Suprapubic skin (tissue), 4 donors: ENCODE measurements at regions not wholly inside any gene's neighbourhood (a gene's known extent, or its start where the extent isn't known, plus 50 kb on each side); places are given as distances from the start of the nearest gene placed in this dataset.

Experiments
- DNase-seq, 2 donors: peaks; one replicate each; pipeline ENCODE4 v3.0.0-alpha.2; 2019; ENCODE audit warnings: low spot score in 2 of 2
- H3K27ac ChIP-seq: fragments of 200-600 bp; sonication (generic); one replicate; pipeline ENCODE4 v1.5.1; 2019
- H3K27me3 ChIP-seq: fragments of 200-600 bp; sonication (generic); one replicate; pipeline ENCODE4 v1.5.1; 2019
- H3K36me3 ChIP-seq: fragments of 200-600 bp; sonication (generic); one replicate; pipeline ENCODE4 v1.5.1; 2019
- H3K4me1 ChIP-seq: fragments of 200-600 bp; sonication (generic); one replicate; pipeline ENCODE4 v1.5.1; 2019
- H3K4me3 ChIP-seq: fragments of 200-600 bp; sonication (generic); one replicate; pipeline ENCODE4 v1.5.1; 2019; ENCODE audit warnings: mild to moderate bottlenecking
- H3K9me3 ChIP-seq: fragments of 200-600 bp; sonication (generic); one replicate; pipeline ENCODE4 v1.5.1; 2019
- EP300 ChIP-seq: sonication (generic); formaldehyde crosslinking; IDR thresholded peaks from one replicate; pipeline ENCODE4 v1.6.1; 2017; ENCODE audit warnings: antibody characterized with exemption
- POLR2A ChIP-seq, 2 donors: fragments of 450-650 bp; IDR thresholded peaks; one replicate each; pipeline ENCODE4 v1.6.1; 2017; ENCODE audit warnings: antibody characterized with exemption in 2 of 2, mild to moderate bottlenecking in 2 of 2, moderate library complexity in 2 of 2
- POLR2AphosphoS5 ChIP-seq, 3 donors: sonication (generic); formaldehyde crosslinking; IDR thresholded peaks; one replicate each; pipeline ENCODE4 v1.6.1; 2017; ENCODE audit warnings: antibody characterized with exemption in 3 of 3
- WGBS: methylation state at CpG from one replicate; pipeline ENCODE4 v1.1.5; 2018; 5-methylcytosine and 5-hydroxymethylcytosine counted together
- TF ChIP-seq, protein P1 (sequence below), 2 donors: fragments of 200-600 bp in 1 of 2; fragments of 450-650 bp in 1 of 2; sonication (generic) in 1 of 2; IDR thresholded peaks; one replicate each; pipeline ENCODE4 v1.5.1; 2016 to 2019; ENCODE audit warnings: antibody characterized with exemption in 2 of 2, mild to moderate bottlenecking in 1 of 2, moderate library complexity in 1 of 2

DNA sequence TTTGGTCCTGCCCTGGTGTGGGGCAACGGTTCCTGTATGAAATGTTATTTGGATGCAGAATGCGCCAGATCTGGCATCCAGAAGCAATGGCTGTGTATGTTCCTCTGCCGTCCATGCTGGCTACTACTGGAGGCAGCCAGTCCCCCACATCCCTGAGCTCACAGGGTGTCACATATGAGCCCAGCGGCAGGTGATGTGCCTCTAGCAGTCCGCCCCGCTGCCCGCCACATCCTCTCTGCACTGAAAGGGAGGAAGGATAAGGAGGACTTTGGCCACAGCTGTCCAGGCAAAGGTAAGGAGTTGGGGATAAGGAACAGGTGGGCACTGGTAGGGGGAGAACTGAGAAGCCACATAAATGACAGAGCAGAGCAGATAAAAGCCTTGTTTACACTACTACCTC lies 305.3 kb upstream of the DAB1 start:
- H3K36me3 ChIP-seq: no peaks in the 10 kb centered on the region
- no peaks in the 10 kb centered on the region for H3K9me3 ChIP-seq
- no peaks in the 10 kb centered on the region for H3K4me1 ChIP-seq
- TF ChIP-seq EP300: no peak
- TF ChIP-seq POLR2A (IDR thresholded peaks at IDR 0.05): no peak
- TF ChIP-seq, protein P1, sequence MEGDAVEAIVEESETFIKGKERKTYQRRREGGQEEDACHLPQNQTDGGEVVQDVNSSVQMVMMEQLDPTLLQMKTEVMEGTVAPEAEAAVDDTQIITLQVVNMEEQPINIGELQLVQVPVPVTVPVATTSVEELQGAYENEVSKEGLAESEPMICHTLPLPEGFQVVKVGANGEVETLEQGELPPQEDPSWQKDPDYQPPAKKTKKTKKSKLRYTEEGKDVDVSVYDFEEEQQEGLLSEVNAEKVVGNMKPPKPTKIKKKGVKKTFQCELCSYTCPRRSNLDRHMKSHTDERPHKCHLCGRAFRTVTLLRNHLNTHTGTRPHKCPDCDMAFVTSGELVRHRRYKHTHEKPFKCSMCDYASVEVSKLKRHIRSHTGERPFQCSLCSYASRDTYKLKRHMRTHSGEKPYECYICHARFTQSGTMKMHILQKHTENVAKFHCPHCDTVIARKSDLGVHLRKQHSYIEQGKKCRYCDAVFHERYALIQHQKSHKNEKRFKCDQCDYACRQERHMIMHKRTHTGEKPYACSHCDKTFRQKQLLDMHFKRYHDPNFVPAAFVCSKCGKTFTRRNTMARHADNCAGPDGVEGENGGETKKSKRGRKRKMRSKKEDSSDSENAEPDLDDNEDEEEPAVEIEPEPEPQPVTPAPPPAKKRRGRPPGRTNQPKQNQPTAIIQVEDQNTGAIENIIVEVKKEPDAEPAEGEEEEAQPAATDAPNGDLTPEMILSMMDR (IDR thresholded peaks at IDR 0.05): no peak
- TF ChIP-seq POLR2AphosphoS5 (IDR thresholded peaks at IDR 0.05): no peak
- no peak overlapping the region for H3K27ac ChIP-seq
- H3K4me3 ChIP-seq: no peak overlapping the region
- 89% methylated on average over 7 of the region's 7 CpGs for WGBS
- no peak for DNase-seq
- H3K27me3 ChIP-seq: no peaks in the 10 kb centered on the region

DNA sequence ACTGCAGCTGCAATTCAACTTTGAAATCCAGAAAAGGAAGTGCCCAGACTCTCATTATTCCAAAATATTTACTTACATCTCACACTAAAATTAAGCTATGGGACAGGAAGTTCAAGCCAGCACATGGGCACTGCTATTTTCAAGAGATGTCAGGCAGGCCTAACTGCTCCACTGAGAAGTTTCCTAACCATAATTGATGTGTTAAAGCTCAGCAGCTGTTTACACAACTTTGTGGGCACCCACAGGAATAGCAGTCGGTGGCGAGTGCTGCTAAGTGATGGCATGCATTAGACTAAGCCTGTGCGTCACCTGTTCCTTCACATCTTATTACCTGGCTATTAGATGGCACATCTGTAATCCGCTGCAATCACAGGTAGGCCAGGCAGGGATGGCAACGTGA lies 303.3 kb upstream of the DAB1 start:
- H3K27ac ChIP-seq: no peak overlapping the region
- no peaks in the 10 kb centered on the region for H3K27me3 ChIP-seq
- no peak overlapping the region for H3K4me3 ChIP-seq
- H3K36me3 ChIP-seq: no peaks in the 10 kb centered on the region
- no peak for DNase-seq
- WGBS: 70% methylated on average over 5 of the region's 5 CpGs
- TF ChIP-seq, protein P1 (IDR thresholded peaks at IDR 0.05): no peak
- no peak for TF ChIP-seq EP300
- TF ChIP-seq POLR2A (IDR thresholded peaks at IDR 0.05): no peak
- TF ChIP-seq POLR2AphosphoS5 (IDR thresholded peaks at IDR 0.05): no peak
- no peaks in the 10 kb centered on the region for H3K9me3 ChIP-seq
- H3K4me1 ChIP-seq: no peaks in the 10 kb centered on the region

DNA sequence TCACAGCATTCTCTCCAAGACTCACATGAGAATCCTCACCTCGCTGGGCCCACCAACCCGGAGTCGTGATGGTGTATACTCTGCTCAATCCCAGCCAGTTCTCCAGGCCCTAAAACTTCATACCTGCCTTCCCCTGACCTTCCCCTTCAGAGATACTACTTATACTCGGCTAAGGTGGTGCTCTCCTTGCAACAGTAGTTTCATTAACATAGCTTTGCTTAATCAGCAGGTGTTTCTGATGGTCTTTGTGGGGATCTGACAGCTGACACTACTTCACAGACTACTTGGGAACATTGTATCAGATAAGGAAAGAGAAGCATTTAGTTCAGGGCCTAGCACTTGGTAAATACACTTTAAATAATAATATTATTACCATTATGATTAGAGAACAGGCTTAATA lies 301.5 kb upstream of the DAB1 start:
- Histone ChIP-seq H3K4me1 (no peaks in the 10 kb centered on the region), H3K4me3 (no peak overlapping the region), H3K36me3 (no peaks in the 10 kb centered on the region), H3K27ac (no peak overlapping the region), H3K9me3 (no peaks in the 10 kb centered on the region), H3K27me3 (no peaks in the 10 kb centered on the region)
- DNase-seq: no peak
- WGBS: 91% methylated on average over 4 of the region's 4 CpGs
- TF ChIP-seq POLR2A (IDR thresholded peaks at IDR 0.05) (no peak), POLR2AphosphoS5 (IDR thresholded peaks at IDR 0.05) (no peak), EP300 (no peak)
- TF ChIP-seq, protein P1 (IDR thresholded peaks at IDR 0.05): no peak

DNA sequence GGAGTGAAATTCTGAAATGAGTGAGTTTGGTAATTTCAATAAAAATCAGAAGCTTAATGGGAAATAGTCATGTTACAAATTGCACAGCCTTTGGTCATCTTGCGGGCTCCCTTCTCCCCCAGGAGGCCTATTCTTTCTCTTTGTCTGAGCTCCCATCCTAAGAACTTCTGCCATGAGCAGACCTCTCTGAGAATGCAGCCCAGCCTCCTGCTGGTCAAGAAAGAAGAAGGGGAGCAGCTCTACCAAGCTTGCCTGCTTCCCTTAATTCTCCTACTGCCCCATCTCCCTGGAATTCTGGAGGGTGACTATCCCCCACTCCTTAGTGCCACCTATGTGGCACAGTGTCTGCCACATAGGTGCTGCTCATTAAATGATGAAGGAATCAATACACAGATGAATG lies 300.7 kb upstream of the DAB1 start:
- H3K9me3 ChIP-seq: no peaks in the 10 kb centered on the region
- 100% methylated on average over 1 of the region's 1 CpG for WGBS
- TF ChIP-seq POLR2AphosphoS5 (IDR thresholded peaks at IDR 0.05): no peak
- no peak for TF ChIP-seq EP300
- TF ChIP-seq, protein P1 (IDR thresholded peaks at IDR 0.05): no peak
- no peak for TF ChIP-seq POLR2A (IDR thresholded peaks at IDR 0.05)
- no peaks in the 10 kb centered on the region for H3K4me1 ChIP-seq
- H3K27me3 ChIP-seq: no peaks in the 10 kb centered on the region
- no peak overlapping the region for H3K27ac ChIP-seq
- H3K4me3 ChIP-seq: no peak overlapping the region
- no peaks in the 10 kb centered on the region for H3K36me3 ChIP-seq
- no peak for DNase-seq

DNA sequence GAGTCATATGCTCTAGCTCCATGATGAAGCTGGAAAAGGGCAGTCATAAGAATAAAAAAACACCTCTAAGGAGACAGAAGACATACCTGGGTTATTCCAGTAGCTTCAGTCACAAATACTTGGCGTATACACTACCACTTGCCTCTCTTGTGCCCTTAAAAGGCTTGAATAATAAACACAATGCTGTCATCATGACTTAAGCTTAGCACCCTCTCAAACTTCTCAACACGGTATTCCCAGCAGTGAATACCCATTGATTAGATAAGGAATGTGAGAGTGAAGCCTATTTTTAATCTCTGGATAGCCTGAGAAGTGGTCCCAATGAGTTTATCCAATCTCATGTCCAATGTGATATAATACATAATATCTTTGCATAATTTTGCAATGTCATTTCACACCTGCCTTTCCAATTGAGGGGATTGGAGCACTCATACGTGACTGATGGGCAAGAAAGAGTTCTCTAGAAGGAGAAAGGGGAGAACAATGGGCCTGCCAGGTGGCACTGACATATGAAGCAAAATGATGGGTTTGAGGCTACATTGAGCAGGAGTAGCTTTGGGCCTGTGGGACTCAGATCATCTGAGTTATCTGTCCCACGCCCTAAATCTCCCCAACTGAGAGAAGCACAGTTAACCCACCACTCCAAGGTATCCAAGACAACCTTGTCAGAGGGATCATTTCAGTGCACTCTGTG lies 298.6 kb upstream of the DAB1 start:
- Histone ChIP-seq H3K27me3 (no peaks in the 10 kb centered on the region), H3K36me3 (no peaks in the 10 kb centered on the region), H3K27ac (no peak overlapping the region), H3K4me3 (no peak overlapping the region), H3K9me3 (no peaks in the 10 kb centered on the region), H3K4me1 (no peaks in the 10 kb centered on the region)
- WGBS: 86% methylated on average over 4 of the region's 4 CpGs
- DNase-seq: no peak
- TF ChIP-seq, protein P1 (IDR thresholded peaks at IDR 0.05): no peak
- TF ChIP-seq EP300 (no peak), POLR2AphosphoS5 (IDR thresholded peaks at IDR 0.05) (no peak), POLR2A (IDR thresholded peaks at IDR 0.05) (no peak)
